CD4-positive, alpha-beta T cell (primary cell): ENCODE measurements at regions not wholly inside any gene's neighbourhood (a gene's known extent, or its start where the extent isn't known, plus 50 kb on each side); places are given as distances from the start of the nearest gene placed in this dataset.
A peak's percentile ranks its signal among the peaks of the same experiment; 100 is the strongest.

Experiments used
- ATAC-seq: fragments of 200-7000 bp; cut with Tn5 transposase; one replicate; pipeline ENCODE4 v1.10.0; 2022; ENCODE audit warnings: mild to moderate bottlenecking; ENCODE audit not compliant: poor library complexity
- CTCF ChIA-PET: fragments of 350-600 bp; sonication (Branson Sonifier 250); formaldehyde crosslinking; loops from one replicate; lab custom pipeline; 2021; ENCODE audit warnings: antibody characterized with exemption, inconsistent platforms; lab: Charles Lee
- POLR2A ChIA-PET: fragments of 350-600 bp; sonication (Branson Sonifier 250); formaldehyde crosslinking; loops from one replicate; lab custom pipeline; 2021; ENCODE audit warnings: antibody characterized with exemption, inconsistent platforms; lab: Charles Lee
- DNase-seq, 14 experiments: peaks; one replicate each; pipeline ENCODE4 v3.0.0-alpha.2; 2013 to 2020; ENCODE audit warnings: mixed read lengths in 2 of 14
- H3K27ac ChIP-seq, 2 donors: one replicate each; pipeline versions ENCODE4 v1.5.1 to v1.7.0; 2013; ENCODE audit warnings: low read length in 2 of 2, low read depth in 1 of 2, mild to moderate bottlenecking in 1 of 2
- H3K27me3 ChIP-seq, 2 experiments: 1 replicate in 1 of 2; 2 replicates in 1 of 2; pipeline versions ENCODE4 v1.6.1 to v1.7.0; 2013; ENCODE audit warnings: low read length in 2 of 2, control low read depth in 1 of 2, mild to moderate bottlenecking in 1 of 2, moderate library complexity in 1 of 2; ENCODE audit not compliant: insufficient read depth in 2 of 2, control insufficient read depth in 1 of 2
- H3K36me3 ChIP-seq: one replicate; pipeline ENCODE4 v1.6.1; 2013; ENCODE audit warnings: low read length, control low read depth; ENCODE audit not compliant: insufficient read depth
- H3K4me1 ChIP-seq: one replicate; pipeline ENCODE4 v1.6.1; 2013; ENCODE audit warnings: low read length, control low read depth; ENCODE audit not compliant: insufficient read depth
- H3K4me3 ChIP-seq: one replicate; pipeline ENCODE4 v1.5.1; 2013; ENCODE audit warnings: mild to moderate bottlenecking, low read length, moderate library complexity
- H3K9me3 ChIP-seq, 2 experiments: 1 replicate in 1 of 2; 2 replicates in 1 of 2; pipeline versions ENCODE4 v1.6.1 to v1.7.0; 2013; ENCODE audit warnings: low read length in 2 of 2, mild to moderate bottlenecking in 2 of 2, control low read depth in 1 of 2, moderate library complexity in 1 of 2; ENCODE audit not compliant: control insufficient read depth in 1 of 2, insufficient read depth in 1 of 2
- H3K27ac Mint-ChIP-seq: one replicate; pipeline ENCODE4 v1.8.0; 2020; ENCODE audit warnings: mixed read lengths
- H3K27me3 Mint-ChIP-seq: one replicate; pipeline ENCODE4 v1.8.0; 2021; ENCODE audit warnings: mixed read lengths
- H3K36me3 Mint-ChIP-seq: one replicate; pipeline ENCODE4 v1.8.0; 2021; ENCODE audit warnings: low read depth, mixed read lengths
- H3K4me1 Mint-ChIP-seq: one replicate; pipeline ENCODE4 v1.8.0; 2021; ENCODE audit warnings: low read depth, mixed read lengths
- H3K4me3 Mint-ChIP-seq: one replicate; pipeline ENCODE4 v1.8.0; 2020; ENCODE audit warnings: mild to moderate bottlenecking, mixed read lengths
- H3K9me3 Mint-ChIP-seq: one replicate; pipeline ENCODE4 v1.8.0; 2020; ENCODE audit warnings: mixed read lengths
- intact Hi-C, 2 experiments: fragments of 100-400 bp; cut with DNase I in 1 of 2; cut with micrococcal nuclease in 1 of 2; formaldehyde crosslinking; loops; one replicate each; pipeline versions ENCODE4 v1.15.1 to v1.9.0; 2023 to 2025; cut with DNase I, micrococcal nuclease
- TF ChIP-seq, protein P1 (sequence below): fragments of 200-600 bp; IDR thresholded peaks from one replicate; pipeline ENCODE4 v1.8.0; 2022; ENCODE audit warnings: antibody characterized with exemption, mild to moderate bottlenecking

- Mint-ChIP-seq H3K36me3 (no peaks in the 10 kb centered on the region), H3K4me3 (no peak overlapping the region), H3K27ac (no peak overlapping the region), H3K27me3 (no peaks in the 10 kb centered on the region), H3K4me1 (no peaks in the 10 kb centered on the region), H3K9me3 (no peaks in the 10 kb centered on the region)
- TF ChIP-seq, protein P1, sequence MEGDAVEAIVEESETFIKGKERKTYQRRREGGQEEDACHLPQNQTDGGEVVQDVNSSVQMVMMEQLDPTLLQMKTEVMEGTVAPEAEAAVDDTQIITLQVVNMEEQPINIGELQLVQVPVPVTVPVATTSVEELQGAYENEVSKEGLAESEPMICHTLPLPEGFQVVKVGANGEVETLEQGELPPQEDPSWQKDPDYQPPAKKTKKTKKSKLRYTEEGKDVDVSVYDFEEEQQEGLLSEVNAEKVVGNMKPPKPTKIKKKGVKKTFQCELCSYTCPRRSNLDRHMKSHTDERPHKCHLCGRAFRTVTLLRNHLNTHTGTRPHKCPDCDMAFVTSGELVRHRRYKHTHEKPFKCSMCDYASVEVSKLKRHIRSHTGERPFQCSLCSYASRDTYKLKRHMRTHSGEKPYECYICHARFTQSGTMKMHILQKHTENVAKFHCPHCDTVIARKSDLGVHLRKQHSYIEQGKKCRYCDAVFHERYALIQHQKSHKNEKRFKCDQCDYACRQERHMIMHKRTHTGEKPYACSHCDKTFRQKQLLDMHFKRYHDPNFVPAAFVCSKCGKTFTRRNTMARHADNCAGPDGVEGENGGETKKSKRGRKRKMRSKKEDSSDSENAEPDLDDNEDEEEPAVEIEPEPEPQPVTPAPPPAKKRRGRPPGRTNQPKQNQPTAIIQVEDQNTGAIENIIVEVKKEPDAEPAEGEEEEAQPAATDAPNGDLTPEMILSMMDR: no peak
- intact Hi-C loops: no loop called here
- no peak for DNase-seq
- Histone ChIP-seq H3K4me3 (no peak overlapping the region), H3K9me3 (no peaks in the 10 kb centered on the region), H3K36me3 (no peaks in the 10 kb centered on the region), H3K27me3 (peaks cover 0 to 4% of the 10 kb centered on the region in 2 experiments), H3K27ac (no peak overlapping the region), H3K4me1 (no peaks in the 10 kb centered on the region)
- POLR2A ChIA-PET: no interaction called here
- no peak for ATAC-seq
- CTCF ChIA-PET: no interaction called here
Observed at GRCh38 chr5:173453167-173453566, 125.0 kb upstream of the STC2 start.

DNA sequence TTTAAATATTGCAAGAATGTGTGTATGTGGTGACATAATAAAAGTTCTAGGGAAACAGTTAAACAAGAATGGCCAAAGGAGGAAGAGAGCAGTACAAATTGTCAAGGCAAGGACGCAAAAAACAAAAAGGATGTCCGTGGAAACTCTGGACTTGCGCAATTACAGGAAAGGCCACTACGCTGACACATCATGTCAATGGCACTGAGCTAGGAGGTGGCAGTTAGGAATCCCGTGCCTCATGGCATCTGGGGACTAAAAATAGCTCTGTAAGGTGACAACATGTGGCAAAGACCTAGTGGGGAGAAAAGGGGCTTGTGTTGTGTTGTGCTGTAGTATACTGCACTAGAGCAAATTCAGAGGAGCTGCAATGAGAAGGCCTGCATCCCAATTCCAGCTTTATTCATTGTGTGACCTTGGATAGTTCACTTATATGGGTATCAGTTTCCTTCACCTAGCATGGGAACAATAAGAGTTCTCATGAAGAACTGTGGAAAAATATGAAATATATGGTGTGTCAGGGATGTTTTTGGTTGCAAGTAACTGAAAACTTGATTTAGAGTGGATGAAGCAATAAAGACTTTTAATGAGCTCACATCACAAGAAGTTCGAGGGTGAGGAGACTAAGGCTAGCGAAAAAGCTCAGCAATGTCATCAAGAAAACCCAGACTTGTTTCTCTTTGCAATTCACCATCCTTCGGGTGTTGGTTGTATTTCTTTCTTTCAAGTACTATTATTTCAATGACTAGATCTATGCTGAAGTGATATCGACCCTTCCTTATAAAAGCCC lies 124.1 kb upstream of the STC2 start:
- DNase-seq (peak in 2 of 14 experiments; percentile 60 to 69), ATAC-seq (no peak)
- Mint-ChIP-seq H3K4me1 (no peaks in the 10 kb centered on the region), H3K27me3 (no peaks in the 10 kb centered on the region), H3K27ac (no peak overlapping the region), H3K36me3 (no peaks in the 10 kb centered on the region), H3K9me3 (no peaks in the 10 kb centered on the region), H3K4me3 (no peak overlapping the region)
- intact Hi-C loops: no loop called here
- no peaks in the 10 kb centered on the region for H3K4me1 ChIP-seq
- peaks cover 0 to 4% of the 10 kb centered on the region in 2 experiments for H3K27me3 ChIP-seq
- H3K27ac ChIP-seq: no peak overlapping the region
- no peak overlapping the region for H3K4me3 ChIP-seq
- no peaks in the 10 kb centered on the region for H3K36me3 ChIP-seq
- ChIA-PET CTCF (no interaction called here), POLR2A (no interaction called here)
- no peaks in the 10 kb centered on the region for H3K9me3 ChIP-seq
- TF ChIP-seq, protein P1: no peak

- ATAC-seq (no peak), DNase-seq (no peak)
- no peaks in the 10 kb centered on the region for H3K36me3 ChIP-seq
- H3K4me1 ChIP-seq: no peaks in the 10 kb centered on the region
- POLR2A ChIA-PET: no interaction called here
- Mint-ChIP-seq H3K27me3 (no peaks in the 10 kb centered on the region), H3K9me3 (no peaks in the 10 kb centered on the region), H3K27ac (no peak overlapping the region), H3K36me3 (no peaks in the 10 kb centered on the region), H3K4me1 (no peaks in the 10 kb centered on the region), H3K4me3 (no peak overlapping the region)
- no peak overlapping the region for H3K27ac ChIP-seq
- CTCF ChIA-PET: interaction anchor here (0.7 kb wide), 1 partner anchor 59 kb away, joined by 3 read pairs; no protein-coding TSS in a partner anchor
- H3K4me3 ChIP-seq: no peak overlapping the region
- H3K27me3 ChIP-seq: peaks cover 0 to 4% of the 10 kb centered on the region in 2 experiments
- no peaks in the 10 kb centered on the region for H3K9me3 ChIP-seq
- intact Hi-C loops: no loop called here
- TF ChIP-seq, protein P1: no peak
Observed at GRCh38 chr5:173451651-173452050, 123.4 kb upstream of the STC2 start.
